ENCODE measurements at regions not wholly inside any gene's neighbourhood (a gene's known extent, or its start where the extent isn't known, plus 50 kb on each side); places are given as distances from the start of the nearest gene placed in this dataset.

GRCh38 chr7:131895541-131896164 lies 339.2 kb upstream of the PODXL start:
- Histone ChIP-seq H3K4me3 (ENCODE audit: control insufficient read depth in 2 of 3, extremely low read depth in 1 of 3, insufficient read depth in 2 of 3, low read depth in 1 of 3, low read length in 3 of 3) (no peak overlapping the region), H3K9ac (ENCODE audit: control insufficient read depth, extremely low read depth, insufficient read depth, low read length) (no peak overlapping the region), H3K4me1 (ENCODE audit: control insufficient read depth, extremely low read depth, insufficient read depth, low read length) (peaks cover 41% of the 10 kb centered on the region), H3K27me3 (ENCODE audit: control insufficient read depth, extremely low read depth, insufficient read depth, low read length) (no peaks in the 10 kb centered on the region), H3K9me1 (ENCODE audit: control insufficient read depth, extremely low read depth, insufficient read depth, low read length) (no peaks in the 10 kb centered on the region), H3K9me3 (ENCODE audit: control insufficient read depth, low read depth, low read length) (no peaks in the 10 kb centered on the region), H3K36me3 (ENCODE audit: control insufficient read depth in 2 of 2, extremely low read depth in 1 of 2, insufficient read depth in 2 of 2, low read length in 2 of 2) (no peaks in the 10 kb centered on the region), H2AFZ (ENCODE audit: control insufficient read depth, low read length) (no peak overlapping the region), H3K4me2 (ENCODE audit: control insufficient read depth, extremely low read depth, insufficient read depth, low read depth, low read length) (peak overlapping the region; percentile 35), H3K27ac (ENCODE audit: control insufficient read depth, insufficient read depth, low read length) (peak overlapping the region; percentile 71), H4K20me1 (ENCODE audit: control insufficient read depth, extremely low read depth, insufficient read depth, low read length) (no peaks in the 10 kb centered on the region), H3K79me2 (ENCODE audit: control insufficient read depth, insufficient read depth, low read length) (no peaks in the 10 kb centered on the region)
- DNase-seq (ENCODE audit: low read depth, low spot score) = peak; percentile 89
- peak; percentile 93 for FAIRE-seq
- TF ChIP-seq EZH2 (IDR thresholded peaks at IDR 0.05; ENCODE audit: low read length) = no peak
- TF ChIP-seq, protein P1, sequence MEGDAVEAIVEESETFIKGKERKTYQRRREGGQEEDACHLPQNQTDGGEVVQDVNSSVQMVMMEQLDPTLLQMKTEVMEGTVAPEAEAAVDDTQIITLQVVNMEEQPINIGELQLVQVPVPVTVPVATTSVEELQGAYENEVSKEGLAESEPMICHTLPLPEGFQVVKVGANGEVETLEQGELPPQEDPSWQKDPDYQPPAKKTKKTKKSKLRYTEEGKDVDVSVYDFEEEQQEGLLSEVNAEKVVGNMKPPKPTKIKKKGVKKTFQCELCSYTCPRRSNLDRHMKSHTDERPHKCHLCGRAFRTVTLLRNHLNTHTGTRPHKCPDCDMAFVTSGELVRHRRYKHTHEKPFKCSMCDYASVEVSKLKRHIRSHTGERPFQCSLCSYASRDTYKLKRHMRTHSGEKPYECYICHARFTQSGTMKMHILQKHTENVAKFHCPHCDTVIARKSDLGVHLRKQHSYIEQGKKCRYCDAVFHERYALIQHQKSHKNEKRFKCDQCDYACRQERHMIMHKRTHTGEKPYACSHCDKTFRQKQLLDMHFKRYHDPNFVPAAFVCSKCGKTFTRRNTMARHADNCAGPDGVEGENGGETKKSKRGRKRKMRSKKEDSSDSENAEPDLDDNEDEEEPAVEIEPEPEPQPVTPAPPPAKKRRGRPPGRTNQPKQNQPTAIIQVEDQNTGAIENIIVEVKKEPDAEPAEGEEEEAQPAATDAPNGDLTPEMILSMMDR (optimal IDR thresholded peaks at IDR 0.05 in 1 of 3, IDR thresholded peaks at IDR 0.05 in 1 of 3, conservative IDR thresholded peaks at IDR 0.05 in 1 of 3; ENCODE audit: extremely low read depth in 1 of 3, insufficient read depth in 2 of 3, low read length in 3 of 3) = no peak
- dilution Hi-C loops (cut with MboI; ENCODE audit: extremely low pct_ligation_motif_present, low sequenced_read_pairs) = no loop called here

DNA sequence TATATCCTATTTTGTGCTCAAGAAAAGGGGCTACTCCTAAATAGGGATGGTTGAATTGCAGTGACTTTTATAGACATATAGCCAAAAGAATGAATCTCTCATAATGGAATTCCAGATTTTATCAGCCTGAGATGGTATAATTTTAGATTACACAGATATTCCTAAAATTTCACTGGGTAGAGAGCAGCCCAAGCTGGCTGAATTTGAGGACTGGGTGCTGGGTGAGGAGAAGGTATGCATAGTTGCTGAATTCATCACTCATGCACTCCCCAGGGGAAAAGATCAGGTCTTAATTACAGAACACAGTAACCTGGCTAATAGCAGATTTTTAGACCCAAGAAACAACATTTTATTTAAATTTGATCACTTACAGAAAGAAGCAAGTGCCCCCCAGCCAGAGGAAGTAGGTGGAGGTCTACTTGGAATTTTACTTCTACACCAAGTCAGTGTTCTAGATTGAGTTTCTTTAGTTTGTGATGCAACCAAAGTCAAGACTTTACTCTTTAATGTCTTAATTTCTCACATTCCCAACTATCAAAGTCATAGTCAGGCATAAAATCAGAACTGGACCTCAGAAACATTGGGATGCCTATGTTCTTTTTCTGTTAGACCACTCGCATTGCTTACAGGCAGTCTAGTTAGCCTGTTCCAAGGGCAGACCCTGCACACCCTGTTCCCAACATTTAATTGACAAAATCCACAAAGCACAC lies 337.4 kb upstream of the PODXL start:
- Histone ChIP-seq H3K9me3 (ENCODE audit: control insufficient read depth, low read depth, low read length) (no peaks in the 10 kb centered on the region), H3K79me2 (ENCODE audit: control insufficient read depth, insufficient read depth, low read length) (no peaks in the 10 kb centered on the region), H3K9ac (ENCODE audit: control insufficient read depth, extremely low read depth, insufficient read depth, low read length) (no peak overlapping the region), H3K36me3 (ENCODE audit: control insufficient read depth in 2 of 2, extremely low read depth in 1 of 2, insufficient read depth in 2 of 2, low read length in 2 of 2) (no peaks in the 10 kb centered on the region), H3K4me3 (ENCODE audit: control insufficient read depth in 2 of 3, extremely low read depth in 1 of 3, insufficient read depth in 2 of 3, low read depth in 1 of 3, low read length in 3 of 3) (no peak overlapping the region), H3K4me1 (ENCODE audit: control insufficient read depth, extremely low read depth, insufficient read depth, low read length) (peaks cover 37% of the 10 kb centered on the region), H3K27ac (ENCODE audit: control insufficient read depth, insufficient read depth, low read length) (no peak overlapping the region), H4K20me1 (ENCODE audit: control insufficient read depth, extremely low read depth, insufficient read depth, low read length) (no peaks in the 10 kb centered on the region), H3K27me3 (ENCODE audit: control insufficient read depth, extremely low read depth, insufficient read depth, low read length) (no peaks in the 10 kb centered on the region), H3K4me2 (ENCODE audit: control insufficient read depth, extremely low read depth, insufficient read depth, low read depth, low read length) (no peak overlapping the region), H3K9me1 (ENCODE audit: control insufficient read depth, extremely low read depth, insufficient read depth, low read length) (no peaks in the 10 kb centered on the region), H2AFZ (ENCODE audit: control insufficient read depth, low read length) (no peak overlapping the region)
- FAIRE-seq = no peak
- dilution Hi-C loops (cut with MboI; ENCODE audit: extremely low pct_ligation_motif_present, low sequenced_read_pairs) = no loop called here
- TF ChIP-seq, protein P1 (optimal IDR thresholded peaks at IDR 0.05 in 1 of 3, IDR thresholded peaks at IDR 0.05 in 1 of 3, conservative IDR thresholded peaks at IDR 0.05 in 1 of 3; ENCODE audit: extremely low read depth in 1 of 3, insufficient read depth in 2 of 3, low read length in 3 of 3) = no peak
- TF ChIP-seq EZH2 (IDR thresholded peaks at IDR 0.05; ENCODE audit: low read length) = no peak
- DNase-seq (ENCODE audit: low read depth, low spot score) = no peak
